PC-9 (cell line): ENCODE measurements at regions not wholly inside any gene's neighbourhood (a gene's known extent, or its start where the extent isn't known, plus 50 kb on each side); places are given as distances from the start of the nearest gene placed in this dataset.

ENCODE experiments used
- EZH2 ChIP-seq: fragments of 200-600 bp; sonication (generic); IDR thresholded peaks from 2 replicates; pipeline ENCODE4 v1.8.0; 2017; ENCODE audit warnings: antibody characterized with exemption, low read depth
- TF ChIP-seq, protein P1 (sequence below): fragments of 200-600 bp; sonication (generic); conservative IDR thresholded peaks from 2 replicates; pipeline ENCODE4 v1.6.1; 2017; ENCODE audit warnings: mixed run types, antibody characterized with exemption, mild to moderate bottlenecking, moderate library complexity

- no peak for TF ChIP-seq EZH2
- TF ChIP-seq, protein P1, sequence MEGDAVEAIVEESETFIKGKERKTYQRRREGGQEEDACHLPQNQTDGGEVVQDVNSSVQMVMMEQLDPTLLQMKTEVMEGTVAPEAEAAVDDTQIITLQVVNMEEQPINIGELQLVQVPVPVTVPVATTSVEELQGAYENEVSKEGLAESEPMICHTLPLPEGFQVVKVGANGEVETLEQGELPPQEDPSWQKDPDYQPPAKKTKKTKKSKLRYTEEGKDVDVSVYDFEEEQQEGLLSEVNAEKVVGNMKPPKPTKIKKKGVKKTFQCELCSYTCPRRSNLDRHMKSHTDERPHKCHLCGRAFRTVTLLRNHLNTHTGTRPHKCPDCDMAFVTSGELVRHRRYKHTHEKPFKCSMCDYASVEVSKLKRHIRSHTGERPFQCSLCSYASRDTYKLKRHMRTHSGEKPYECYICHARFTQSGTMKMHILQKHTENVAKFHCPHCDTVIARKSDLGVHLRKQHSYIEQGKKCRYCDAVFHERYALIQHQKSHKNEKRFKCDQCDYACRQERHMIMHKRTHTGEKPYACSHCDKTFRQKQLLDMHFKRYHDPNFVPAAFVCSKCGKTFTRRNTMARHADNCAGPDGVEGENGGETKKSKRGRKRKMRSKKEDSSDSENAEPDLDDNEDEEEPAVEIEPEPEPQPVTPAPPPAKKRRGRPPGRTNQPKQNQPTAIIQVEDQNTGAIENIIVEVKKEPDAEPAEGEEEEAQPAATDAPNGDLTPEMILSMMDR = no peak
Observed at GRCh38 chr5:31124651-31125305, 68.7 kb upstream of the CDH6 start.
